ENCODE measurements at regions not wholly inside any gene's neighbourhood (a gene's known extent, or its start where the extent isn't known, plus 50 kb on each side); places are given as distances from the start of the nearest gene placed in this dataset.

GRCh38 chr10:57300718-57301117 is 939.7 kb upstream of the ZWINT start:
- no peak for ATAC-seq
- no peak for TF ChIP-seq PATZ1 (CRISPR knock-in tag; IDR thresholded peaks at IDR 0.05; ENCODE audit: borderline replicate concordance)
- TF ChIP-seq CSRNP3 (CRISPR knock-in tag; IDR thresholded peaks at IDR 0.05), result no peak
- no peak for TF ChIP-seq ARNTL (CRISPR knock-in tag; IDR thresholded peaks at IDR 0.05; ENCODE audit: borderline replicate concordance, low read depth)
- TF ChIP-seq ZNF8 (CRISPR knock-in tag; IDR thresholded peaks at IDR 0.05), result no peak
- no peak for TF ChIP-seq TOX (CRISPR knock-in tag; IDR thresholded peaks at IDR 0.05; ENCODE audit: borderline replicate concordance)
- TF ChIP-seq POU6F1 (CRISPR knock-in tag; IDR thresholded peaks at IDR 0.05; ENCODE audit: borderline replicate concordance, low read depth), result no peak
- no peak for TF ChIP-seq ISL1 (CRISPR knock-in tag; IDR thresholded peaks at IDR 0.05)
- TF ChIP-seq TCF4 (CRISPR knock-in tag; IDR thresholded peaks at IDR 0.05; ENCODE audit: borderline replicate concordance), result no peak
- no peak for TF ChIP-seq ZFP3 (CRISPR knock-in tag; IDR thresholded peaks at IDR 0.05)

GRCh38 chr10:57294698-57295097 is 933.6 kb upstream of the ZWINT start:
- no peak for ATAC-seq
- TF ChIP-seq BACH2 (CRISPR knock-in tag; IDR thresholded peaks at IDR 0.05; ENCODE audit: borderline replicate concordance), result no peak
- TF ChIP-seq ZFP30 (CRISPR knock-in tag; IDR thresholded peaks at IDR 0.05), result no peak

GRCh38 chr10:57288754-57289153 is 927.7 kb upstream of the ZWINT start:
- peak; percentile 74 for TF ChIP-seq ZFP30 (CRISPR knock-in tag; IDR thresholded peaks at IDR 0.05)
- no peak for TF ChIP-seq ZFP3 (CRISPR knock-in tag; IDR thresholded peaks at IDR 0.05)
- no peak for TF ChIP-seq BACH2 (CRISPR knock-in tag; IDR thresholded peaks at IDR 0.05; ENCODE audit: borderline replicate concordance)
- ATAC-seq, result no peak

GRCh38 chr10:57262892-57263291 is 901.8 kb upstream of the ZWINT start:
- TF ChIP-seq TSHZ2 (CRISPR knock-in tag; IDR thresholded peaks at IDR 0.05) (no peak), SNAI2 (CRISPR knock-in tag; IDR thresholded peaks at IDR 0.05) (no peak), PPARA (CRISPR knock-in tag; IDR thresholded peaks at IDR 0.05; ENCODE audit: borderline replicate concordance) (no peak), ZFP3 (CRISPR knock-in tag; IDR thresholded peaks at IDR 0.05) (no peak), CSRNP3 (CRISPR knock-in tag; IDR thresholded peaks at IDR 0.05) (no peak), OSR1 (CRISPR knock-in tag; IDR thresholded peaks at IDR 0.05) (no peak), ISL1 (CRISPR knock-in tag; IDR thresholded peaks at IDR 0.05) (no peak), ZNF70 (CRISPR knock-in tag; IDR thresholded peaks at IDR 0.05) (no peak), POU6F1 (CRISPR knock-in tag; IDR thresholded peaks at IDR 0.05; ENCODE audit: borderline replicate concordance, low read depth) (no peak), CSDC2 (CRISPR knock-in tag; IDR thresholded peaks at IDR 0.05) (no peak), TOX (CRISPR knock-in tag; IDR thresholded peaks at IDR 0.05; ENCODE audit: borderline replicate concordance) (no peak), TCF4 (CRISPR knock-in tag; IDR thresholded peaks at IDR 0.05; ENCODE audit: borderline replicate concordance) (no peak), ESRRG (CRISPR knock-in tag; IDR thresholded peaks at IDR 0.05) (no peak), ARNTL (CRISPR knock-in tag; IDR thresholded peaks at IDR 0.05; ENCODE audit: borderline replicate concordance, low read depth) (no peak), ZNF8 (CRISPR knock-in tag; IDR thresholded peaks at IDR 0.05) (no peak), ZFP30 (CRISPR knock-in tag; IDR thresholded peaks at IDR 0.05) (no peak), BACH2 (CRISPR knock-in tag; IDR thresholded peaks at IDR 0.05; ENCODE audit: borderline replicate concordance) (no peak), ZNF565 (CRISPR knock-in tag; conservative IDR thresholded peaks at IDR 0.05; ENCODE audit: low read depth) (no peak), RARB (CRISPR knock-in tag; IDR thresholded peaks at IDR 0.05) (no peak), CREB5 (CRISPR knock-in tag; IDR thresholded peaks at IDR 0.05; ENCODE audit: low read depth) (no peak)
- no peak for ATAC-seq
